ENCODE measurements at regions not wholly inside any gene's neighbourhood (a gene's known extent, or its start where the extent isn't known, plus 50 kb on each side); places are given as distances from the start of the nearest gene placed in this dataset.

- TF ChIP-seq ASH1L (IDR thresholded peaks at IDR 0.05; ENCODE audit: borderline replicate concordance, low read depth, partially characterized antibody) = no peak
- no peak for TF ChIP-seq E2F8 (IDR thresholded peaks at IDR 0.05; ENCODE audit: low read depth, partially characterized antibody)
- no peak for TF ChIP-seq ZNF507 (tag; conservative IDR thresholded peaks at IDR 0.05)
- TF ChIP-seq RBM25 (IDR thresholded peaks at IDR 0.05; ENCODE audit: low read depth, low read length, severe bottlenecking) = peak; percentile 13
Observed at GRCh38 chr1:63143482-63143881, 178.9 kb upstream of the FOXD3 start (continued).

GRCh38 chr1:63147783-63148182 lies 174.6 kb upstream of the FOXD3 start:
- no TSS peak for BruUV-seq (replicated peaks)
- Histone ChIP-seq H2AFZ (ENCODE audit: low read depth, low read length) (no peak overlapping the region), H3K4me1 (replicated peaks in 1 of 2; ENCODE audit: control insufficient read depth in 2 of 2, insufficient read depth in 2 of 2, low read length in 2 of 2) (no peaks in the 10 kb centered on the region), H3K27ac (ENCODE audit: extremely low read depth, low read depth, low read length) (no peak overlapping the region), H3K36me3 (ENCODE audit: control insufficient read depth, insufficient read depth, low read length) (no peaks in the 10 kb centered on the region), H3K4me2 (ENCODE audit: insufficient read depth, low read length) (no peak overlapping the region), H3K4me3 (no peak overlapping the region), H3K79me2 (ENCODE audit: control insufficient read depth, insufficient read depth, low read length) (no peaks in the 10 kb centered on the region), H3K9ac (ENCODE audit: insufficient read depth in 1 of 2, low read depth in 2 of 2, low read length in 2 of 2) (no peak overlapping the region), H3K9me3 (replicated peaks; ENCODE audit: control insufficient read depth, insufficient read depth, low read depth, low read length) (no peaks in the 10 kb centered on the region), H3K27me3 (ENCODE audit: control insufficient read depth in 2 of 2, insufficient read depth in 2 of 2, low read length in 2 of 2) (no peaks in the 10 kb centered on the region), H3K9me1 (ENCODE audit: control insufficient read depth, insufficient read depth, low read length) (no peaks in the 10 kb centered on the region), H4K20me1 (replicated peaks; ENCODE audit: control insufficient read depth, insufficient read depth, low read length) (no peaks in the 10 kb centered on the region)
- ChIA-PET POLR2A (no interaction called here), CTCF (ENCODE audit: low intra/inter-chr PET ratio) (no interaction called here)
- DNase-seq (ENCODE audit: extremely low read depth in 1 of 4, low spot score in 3 of 4) (no peak), ATAC-seq (no peak), FAIRE-seq (no peak)
- in situ Hi-C loops (cut with MboI) (no loop called here), intact Hi-C loops (cut with micrococcal nuclease) (loop anchor here (2.0 to 10.0 kb wide), 2 partner anchors 183 to 307 kb away; no protein-coding TSS in a partner anchor)
- peak; percentile 30; the same call in 1 of the 2 replicates for TF ChIP-seq FOXM1 (IDR thresholded peaks at IDR 0.05; ENCODE audit: low read depth)
- TF ChIP-seq FOXM1 (CRISPR knock-in tag; IDR thresholded peaks at IDR 0.05; ENCODE audit: low read depth) = no peak
- TF ChIP-seq ZNF134 (CRISPR knock-in tag; conservative IDR thresholded peaks at IDR 0.05) = peak; percentile 98
- no peak for TF ChIP-seq AFF1 (IDR thresholded peaks at IDR 0.05; ENCODE audit: low read depth in 1 of 2, partially characterized antibody in 2 of 2)
- TF ChIP-seq RBM25 (IDR thresholded peaks at IDR 0.05; ENCODE audit: low read depth, low read length, severe bottlenecking) = peak; percentile 30
- WGBS (ENCODE audit: insufficient coverage, low coverage, missing lambda C conversion rate) = 0% methylated on average over 3 of the region's 3 CpGs

Data from K562 (cell line).